RWPE2 (cell line): ENCODE measurements at regions not wholly inside any gene's neighbourhood (a gene's known extent, or its start where the extent isn't known, plus 50 kb on each side); places are given as distances from the start of the nearest gene placed in this dataset.
A peak's percentile ranks its signal among the peaks of the same experiment; 100 is the strongest.

Source experiments
- ATAC-seq: fragments of 200-7000 bp; cut with Tn5 transposase; 3 replicates; pipeline ENCODE4 v1.9.1; 2021; ENCODE audit warnings: low read depth
- DNase-seq: peaks from one replicate; pipeline ENCODE4 v3.0.0-alpha.2; 2020; ENCODE audit warnings: low spot score
- H3K27ac ChIP-seq: fragments of 450-650 bp; 2 replicates; pipeline ENCODE4 v1.5.1; 2017; ENCODE audit warnings: mild to moderate bottlenecking; ENCODE audit not compliant: poor library complexity, severe bottlenecking
- H3K27me3 ChIP-seq: fragments of 250-450 bp; sonication (Bioruptor Pico); 2 replicates; pipeline ENCODE4 v1.5.1; 2021; ENCODE audit warnings: mild to moderate bottlenecking, moderate library complexity; ENCODE audit not compliant: insufficient read depth, poor library complexity, severe bottlenecking
- H3K36me3 ChIP-seq: fragments of 250-450 bp; sonication (Bioruptor Pico); 2 replicates; pipeline ENCODE4 v1.5.1; 2020; ENCODE audit warnings: low read depth, mild to moderate bottlenecking, moderate library complexity
- H3K4me1 ChIP-seq: fragments of 250-450 bp; sonication (Bioruptor Pico); 2 replicates; pipeline ENCODE4 v1.5.1; 2021; ENCODE audit warnings: mild to moderate bottlenecking, moderate library complexity; ENCODE audit not compliant: insufficient read depth, poor library complexity, severe bottlenecking
- H3K4me3 ChIP-seq: fragments of 250-450 bp; sonication (Bioruptor Pico); 2 replicates; pipeline ENCODE4 v1.5.1; 2021; ENCODE audit warnings: mild to moderate bottlenecking, moderate library complexity; ENCODE audit not compliant: severe bottlenecking
- H3K9me3 ChIP-seq: fragments of 250-450 bp; sonication (Bioruptor Pico); 2 replicates; pipeline ENCODE4 v1.5.1; 2021; ENCODE audit warnings: mild to moderate bottlenecking, moderate library complexity; ENCODE audit not compliant: severe bottlenecking
- TF ChIP-seq, protein P1 (sequence below): fragments of 450-650 bp; IDR thresholded peaks from one replicate; pipeline ENCODE4 v1.5.1; 2017; ENCODE audit warnings: mild to moderate bottlenecking, moderate library complexity; ENCODE audit not compliant: poor library complexity, severe bottlenecking

DNA sequence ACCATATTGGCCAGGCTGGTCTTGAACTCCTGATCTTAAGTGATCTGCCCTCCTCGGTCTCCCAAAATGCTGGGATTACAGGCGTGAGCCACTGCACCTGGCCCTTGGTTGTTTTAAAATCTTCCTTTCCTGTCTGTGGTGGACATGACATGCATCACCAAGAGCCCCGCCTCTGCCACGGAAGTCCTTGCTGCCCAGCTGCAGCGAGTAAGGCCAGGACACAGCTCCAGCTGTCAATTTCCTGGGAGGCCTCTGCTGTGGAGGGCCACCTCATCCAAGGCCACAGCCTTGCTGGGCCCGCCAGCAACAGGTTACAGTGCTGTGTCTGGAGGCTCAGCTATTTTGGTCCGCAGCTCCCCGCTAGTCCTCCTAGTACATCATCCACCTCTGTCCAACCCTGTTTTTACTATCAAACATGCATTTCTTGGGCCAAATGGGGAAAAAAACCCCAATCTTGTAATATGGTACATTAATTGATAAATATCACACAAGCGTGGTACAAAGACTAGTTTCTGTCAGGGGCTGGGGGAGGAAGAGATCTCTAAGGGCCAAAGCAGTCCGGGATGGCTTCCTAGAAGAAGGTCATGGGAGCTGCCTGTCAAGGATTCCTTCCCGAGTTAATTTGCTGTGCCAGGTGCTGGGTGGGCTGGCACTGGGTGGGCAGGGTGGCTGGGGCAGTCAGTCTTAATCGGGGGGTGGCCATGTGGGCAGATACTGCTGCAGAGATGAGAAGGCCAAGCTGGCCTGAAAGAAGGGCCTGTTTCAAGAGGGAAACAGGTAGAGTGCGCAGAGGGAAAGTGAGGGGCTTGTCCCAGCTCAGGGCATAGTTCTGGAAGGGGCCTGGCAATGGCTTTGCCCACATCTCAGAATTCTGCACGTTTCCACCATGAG is 100.5 kb downstream of the INHBB start:
- Histone ChIP-seq H3K4me1 (no peaks in the 10 kb centered on the region), H3K4me3 (no peak overlapping the region), H3K9me3 (no peaks in the 10 kb centered on the region), H3K27ac (no peak overlapping the region), H3K36me3 (no peaks in the 10 kb centered on the region), H3K27me3 (no peaks in the 10 kb centered on the region)
- peak; percentile 39 for DNase-seq
- ATAC-seq, result no peak
- TF ChIP-seq, protein P1, sequence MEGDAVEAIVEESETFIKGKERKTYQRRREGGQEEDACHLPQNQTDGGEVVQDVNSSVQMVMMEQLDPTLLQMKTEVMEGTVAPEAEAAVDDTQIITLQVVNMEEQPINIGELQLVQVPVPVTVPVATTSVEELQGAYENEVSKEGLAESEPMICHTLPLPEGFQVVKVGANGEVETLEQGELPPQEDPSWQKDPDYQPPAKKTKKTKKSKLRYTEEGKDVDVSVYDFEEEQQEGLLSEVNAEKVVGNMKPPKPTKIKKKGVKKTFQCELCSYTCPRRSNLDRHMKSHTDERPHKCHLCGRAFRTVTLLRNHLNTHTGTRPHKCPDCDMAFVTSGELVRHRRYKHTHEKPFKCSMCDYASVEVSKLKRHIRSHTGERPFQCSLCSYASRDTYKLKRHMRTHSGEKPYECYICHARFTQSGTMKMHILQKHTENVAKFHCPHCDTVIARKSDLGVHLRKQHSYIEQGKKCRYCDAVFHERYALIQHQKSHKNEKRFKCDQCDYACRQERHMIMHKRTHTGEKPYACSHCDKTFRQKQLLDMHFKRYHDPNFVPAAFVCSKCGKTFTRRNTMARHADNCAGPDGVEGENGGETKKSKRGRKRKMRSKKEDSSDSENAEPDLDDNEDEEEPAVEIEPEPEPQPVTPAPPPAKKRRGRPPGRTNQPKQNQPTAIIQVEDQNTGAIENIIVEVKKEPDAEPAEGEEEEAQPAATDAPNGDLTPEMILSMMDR, result no peak

DNA sequence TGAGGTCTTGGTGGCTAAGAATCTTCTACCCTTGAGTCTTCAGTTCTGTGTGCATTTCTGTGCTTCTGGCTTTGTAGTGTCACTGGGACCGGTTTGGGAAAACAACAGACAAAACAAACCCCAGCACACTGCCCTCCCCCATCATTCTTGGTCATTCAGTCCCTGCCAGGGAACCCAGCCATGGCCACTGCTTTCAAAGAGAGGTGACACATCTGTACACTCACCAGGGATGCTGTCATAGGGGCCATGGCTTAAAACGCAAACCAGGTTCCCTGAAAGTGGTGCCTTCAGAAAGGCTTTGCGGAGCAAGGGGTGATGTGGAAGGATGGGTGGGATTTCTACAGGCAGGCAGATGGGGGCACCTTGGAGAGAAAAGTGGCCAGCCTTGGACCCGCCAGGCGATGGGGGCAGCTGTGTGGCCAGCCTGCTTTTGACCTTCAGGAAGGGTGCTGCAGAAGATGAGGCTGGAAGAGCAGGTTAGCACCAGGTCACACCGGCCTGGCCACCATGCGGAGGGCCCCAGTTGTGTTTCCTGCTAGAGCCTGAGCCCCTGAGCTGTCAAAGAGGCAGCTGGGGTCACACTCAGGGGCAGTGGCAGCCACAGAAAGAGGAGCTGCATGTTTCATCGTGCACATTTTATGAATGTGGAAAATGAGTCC is 101.3 kb downstream of the INHBB start:
- no peaks in the 10 kb centered on the region for H3K4me1 ChIP-seq
- no peak for ATAC-seq
- DNase-seq, result peak; percentile 18
- no peak overlapping the region for H3K27ac ChIP-seq
- no peak overlapping the region for H3K4me3 ChIP-seq
- H3K9me3 ChIP-seq, result no peaks in the 10 kb centered on the region
- H3K27me3 ChIP-seq, result no peaks in the 10 kb centered on the region
- TF ChIP-seq, protein P1, result no peak
- H3K36me3 ChIP-seq, result no peaks in the 10 kb centered on the region

DNA sequence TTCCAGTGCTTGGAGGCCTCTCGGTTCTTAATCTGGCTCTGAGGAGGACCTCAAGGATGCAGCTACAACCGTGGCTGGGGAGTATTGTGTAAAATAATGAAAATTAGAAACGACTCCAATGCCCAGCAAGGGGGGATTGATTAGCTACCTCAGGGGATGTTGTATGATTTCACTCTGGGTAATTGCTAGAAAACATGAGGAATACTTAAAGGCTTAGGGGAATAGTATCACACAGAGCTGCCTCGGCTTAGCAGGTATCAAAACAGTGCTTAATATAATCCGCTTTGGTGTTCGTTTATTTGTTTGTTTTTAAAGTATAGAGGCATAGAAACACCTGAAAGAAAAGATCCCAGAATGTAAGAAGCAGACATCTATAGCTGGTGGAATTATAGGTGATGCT is 102.5 kb downstream of the INHBB start:
- no peaks in the 10 kb centered on the region for H3K9me3 ChIP-seq
- TF ChIP-seq, protein P1, result no peak
- H3K36me3 ChIP-seq, result no peaks in the 10 kb centered on the region
- no peak for ATAC-seq
- H3K4me1 ChIP-seq, result no peaks in the 10 kb centered on the region
- H3K27ac ChIP-seq, result no peak overlapping the region
- no peaks in the 10 kb centered on the region for H3K27me3 ChIP-seq
- DNase-seq, result peak; percentile 10
- H3K4me3 ChIP-seq, result no peak overlapping the region

DNA sequence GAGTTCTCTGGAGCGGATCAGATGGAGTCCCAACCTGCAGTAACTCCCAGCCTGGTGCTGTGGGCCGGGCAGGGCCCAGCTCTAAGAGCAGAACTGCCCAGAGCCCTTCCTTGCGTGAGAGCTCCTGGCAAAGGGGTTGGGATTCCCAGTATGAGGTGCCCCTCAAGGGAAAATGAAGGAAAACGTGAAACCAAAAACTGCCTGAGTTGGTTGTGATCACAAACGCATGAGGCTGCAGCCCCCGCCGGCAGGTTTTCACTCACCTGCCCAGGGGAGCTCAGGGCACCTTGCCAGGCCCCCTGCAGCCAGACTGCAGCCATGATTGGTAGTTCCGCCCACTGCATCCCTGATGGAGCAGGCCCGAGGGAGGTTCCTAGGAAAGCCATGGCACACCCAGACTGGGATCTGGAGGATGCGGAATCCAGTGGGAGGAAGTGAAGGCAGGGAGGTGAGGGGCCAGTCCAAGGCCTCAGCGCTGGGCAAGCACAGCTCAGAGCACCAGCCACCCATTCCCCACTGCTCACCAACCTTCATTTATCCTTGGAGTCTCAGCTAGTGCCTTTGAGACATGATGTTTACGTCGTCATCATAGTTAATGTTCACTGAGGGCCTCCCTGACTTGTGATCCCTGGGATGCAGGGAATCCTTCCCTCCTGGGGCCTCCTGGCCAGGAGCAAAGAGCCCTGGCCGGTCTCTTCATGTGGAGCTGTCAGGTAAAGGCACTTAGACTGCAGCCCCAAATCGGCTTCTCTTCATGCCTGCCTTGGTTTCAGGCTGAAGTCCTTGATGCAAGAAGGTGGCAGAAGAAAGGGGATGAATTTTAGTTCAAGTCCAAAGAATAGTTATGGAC is 103.2 kb downstream of the INHBB start:
- ATAC-seq (no peak), DNase-seq (peak; percentile 27)
- Histone ChIP-seq H3K4me3 (no peak overlapping the region), H3K36me3 (no peaks in the 10 kb centered on the region), H3K27ac (no peak overlapping the region), H3K9me3 (no peaks in the 10 kb centered on the region), H3K27me3 (no peaks in the 10 kb centered on the region), H3K4me1 (no peaks in the 10 kb centered on the region)
- TF ChIP-seq, protein P1, result no peak
